Non-pigmented ciliary epithelial cell (primary cell): ENCODE measurements at regions not wholly inside any gene's neighbourhood (a gene's known extent, or its start where the extent isn't known, plus 50 kb on each side); places are given as distances from the start of the nearest gene placed in this dataset.
"Not testable (repeated sequence)": the region's sequence is repeated elsewhere in the genome, so short reads cannot be mapped to it uniquely, and the experiment has no call there.

ENCODE experiments used
- DNase-seq: peaks from one replicate; pipeline ENCODE4 v3.0.0-alpha.2; 2010; ENCODE audit warnings: low read depth

GRCh38 chr16:47905771-47906170, 250.0 kb downstream of the ABCC12 start:
- no peak for DNase-seq

- DNase-seq, result no peak
Measured at GRCh38 chr16:47904691-47905090, 251.1 kb downstream of the ABCC12 start.

GRCh38 chr16:47903470-47903869, 252.3 kb downstream of the ABCC12 start:
- DNase-seq, result no peak

GRCh38 chr16:47897105-47897504, 258.7 kb downstream of the ABCC12 start:
- not testable (repeated sequence) for DNase-seq

- DNase-seq, result no peak
Measured at GRCh38 chr16:47895146-47895545, 260.6 kb downstream of the ABCC12 start.

GRCh38 chr16:47892999-47893398, 262.8 kb downstream of the ABCC12 start:
- DNase-seq, result no peak

- no peak for DNase-seq
Measured at GRCh38 chr16:47888734-47889133, 267.1 kb downstream of the ABCC12 start.

- no peak for DNase-seq
Measured at GRCh38 chr16:47888142-47888541, 267.7 kb downstream of the ABCC12 start.

- DNase-seq, result no peak
Measured at GRCh38 chr16:47887496-47887895, 268.3 kb downstream of the ABCC12 start.

- no peak for DNase-seq
Measured at GRCh38 chr16:47886631-47887415, 269.0 kb downstream of the ABCC12 start.

- no peak for DNase-seq
Measured at GRCh38 chr16:47886139-47886538, 269.7 kb downstream of the ABCC12 start.

GRCh38 chr16:47885489-47885888, 270.3 kb downstream of the ABCC12 start:
- no peak for DNase-seq

- no peak for DNase-seq
Measured at GRCh38 chr16:47884116-47884725, 271.6 kb downstream of the ABCC12 start.

- DNase-seq, result no peak
Measured at GRCh38 chr16:47881574-47881973, 274.2 kb downstream of the ABCC12 start.

- DNase-seq, result no peak
Measured at GRCh38 chr16:47880653-47881052, 275.1 kb downstream of the ABCC12 start.

GRCh38 chr16:47877166-47877565, 278.6 kb downstream of the ABCC12 start:
- DNase-seq, result no peak

GRCh38 chr16:47876511-47876910, 279.3 kb downstream of the ABCC12 start:
- DNase-seq, result no peak

- no peak for DNase-seq
Measured at GRCh38 chr16:47873434-47873833, 282.4 kb downstream of the ABCC12 start.

GRCh38 chr16:47872225-47872624, 283.6 kb downstream of the ABCC12 start:
- no peak for DNase-seq

GRCh38 chr16:47866423-47866822, 289.4 kb downstream of the ABCC12 start:
- no peak for DNase-seq

- DNase-seq, result no peak
Measured at GRCh38 chr16:47865337-47865855, 290.4 kb downstream of the ABCC12 start.

GRCh38 chr16:47864262-47864661, 291.5 kb downstream of the ABCC12 start:
- DNase-seq, result not testable (repeated sequence)

- no peak for DNase-seq
Measured at GRCh38 chr16:47861999-47862398, 293.8 kb downstream of the ABCC12 start.
